ENCODE measurements at regions not wholly inside any gene's neighbourhood (a gene's known extent, or its start where the extent isn't known, plus 50 kb on each side); places are given as distances from the start of the nearest gene placed in this dataset.

DNA sequence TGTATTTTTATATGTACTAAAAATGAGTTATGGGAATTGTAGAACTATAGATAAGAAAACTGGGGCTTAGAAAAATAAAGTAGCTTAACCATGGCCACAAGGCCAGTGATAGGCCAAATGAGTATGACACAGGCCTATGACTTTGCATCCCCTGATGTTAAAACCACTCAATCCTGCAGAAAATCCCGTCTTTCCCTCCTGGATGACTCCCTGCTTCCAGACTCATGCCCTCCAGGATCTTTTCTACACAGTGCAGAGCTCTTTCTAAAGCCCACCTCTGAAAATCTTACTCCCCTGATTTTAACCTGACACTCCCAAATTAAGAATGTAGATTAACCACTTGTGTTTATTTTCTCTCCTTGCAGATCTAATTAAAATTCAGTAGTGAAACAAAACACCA lies 489.2 kb upstream of the LRRN3 start:
- DNase-seq (ENCODE audit: low spot score), result no peak
- H3K27ac ChIP-seq, result no peak overlapping the region

DNA sequence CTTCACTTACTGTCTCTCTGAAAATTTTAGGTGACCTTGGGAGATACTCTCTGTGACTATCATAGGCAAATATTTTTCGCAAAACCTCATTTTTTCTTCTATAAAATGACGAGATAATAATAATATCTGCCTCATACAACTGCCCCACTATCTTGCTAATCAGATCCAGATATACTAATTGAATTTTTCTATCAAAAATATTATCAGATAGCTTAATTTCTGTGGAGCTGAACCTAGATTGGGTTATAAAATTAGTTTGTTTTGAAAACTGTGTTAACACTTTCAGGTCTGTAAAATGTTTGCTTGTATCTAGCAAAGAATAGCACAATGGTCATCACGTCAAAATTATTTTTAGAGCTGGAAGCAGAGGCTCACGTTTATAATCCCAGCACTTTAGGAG lies 486.7 kb upstream of the LRRN3 start:
- no peak overlapping the region for H3K27ac ChIP-seq
- DNase-seq (ENCODE audit: low spot score), result no peak
- H3K4me3 ChIP-seq, result no peak overlapping the region
- TF ChIP-seq, protein P1, sequence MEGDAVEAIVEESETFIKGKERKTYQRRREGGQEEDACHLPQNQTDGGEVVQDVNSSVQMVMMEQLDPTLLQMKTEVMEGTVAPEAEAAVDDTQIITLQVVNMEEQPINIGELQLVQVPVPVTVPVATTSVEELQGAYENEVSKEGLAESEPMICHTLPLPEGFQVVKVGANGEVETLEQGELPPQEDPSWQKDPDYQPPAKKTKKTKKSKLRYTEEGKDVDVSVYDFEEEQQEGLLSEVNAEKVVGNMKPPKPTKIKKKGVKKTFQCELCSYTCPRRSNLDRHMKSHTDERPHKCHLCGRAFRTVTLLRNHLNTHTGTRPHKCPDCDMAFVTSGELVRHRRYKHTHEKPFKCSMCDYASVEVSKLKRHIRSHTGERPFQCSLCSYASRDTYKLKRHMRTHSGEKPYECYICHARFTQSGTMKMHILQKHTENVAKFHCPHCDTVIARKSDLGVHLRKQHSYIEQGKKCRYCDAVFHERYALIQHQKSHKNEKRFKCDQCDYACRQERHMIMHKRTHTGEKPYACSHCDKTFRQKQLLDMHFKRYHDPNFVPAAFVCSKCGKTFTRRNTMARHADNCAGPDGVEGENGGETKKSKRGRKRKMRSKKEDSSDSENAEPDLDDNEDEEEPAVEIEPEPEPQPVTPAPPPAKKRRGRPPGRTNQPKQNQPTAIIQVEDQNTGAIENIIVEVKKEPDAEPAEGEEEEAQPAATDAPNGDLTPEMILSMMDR (IDR thresholded peaks at IDR 0.05), result no peak

More for the DNA sequence above, 489.2 kb upstream of the LRRN3 start:
- H3K4me3 ChIP-seq, result no peak overlapping the region
- TF ChIP-seq, protein P1 (IDR thresholded peaks at IDR 0.05), result no peak

DNA sequence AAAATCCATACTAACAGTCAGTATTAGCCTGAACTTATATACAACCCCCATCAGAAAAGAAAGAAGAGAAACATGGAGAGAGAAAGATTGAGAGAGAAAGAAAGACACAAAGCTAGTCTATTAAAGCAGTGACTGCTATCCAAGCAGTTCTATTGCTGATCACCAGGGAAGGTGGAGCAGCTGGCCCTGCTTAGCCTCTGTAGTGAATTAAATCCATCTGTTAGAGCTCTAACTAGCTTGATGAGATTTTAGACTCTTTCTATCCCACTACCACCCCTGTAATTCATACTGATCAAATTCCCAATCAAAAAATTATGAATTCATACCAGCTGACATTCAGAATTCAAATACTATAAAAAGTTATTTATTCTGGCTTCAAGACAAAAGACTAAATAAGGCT lies 486.0 kb upstream of the LRRN3 start:
- Histone ChIP-seq H3K27ac (no peak overlapping the region), H3K4me3 (no peak overlapping the region)
- TF ChIP-seq, protein P1 (IDR thresholded peaks at IDR 0.05), result no peak
- DNase-seq (ENCODE audit: low spot score), result no peak

DNA sequence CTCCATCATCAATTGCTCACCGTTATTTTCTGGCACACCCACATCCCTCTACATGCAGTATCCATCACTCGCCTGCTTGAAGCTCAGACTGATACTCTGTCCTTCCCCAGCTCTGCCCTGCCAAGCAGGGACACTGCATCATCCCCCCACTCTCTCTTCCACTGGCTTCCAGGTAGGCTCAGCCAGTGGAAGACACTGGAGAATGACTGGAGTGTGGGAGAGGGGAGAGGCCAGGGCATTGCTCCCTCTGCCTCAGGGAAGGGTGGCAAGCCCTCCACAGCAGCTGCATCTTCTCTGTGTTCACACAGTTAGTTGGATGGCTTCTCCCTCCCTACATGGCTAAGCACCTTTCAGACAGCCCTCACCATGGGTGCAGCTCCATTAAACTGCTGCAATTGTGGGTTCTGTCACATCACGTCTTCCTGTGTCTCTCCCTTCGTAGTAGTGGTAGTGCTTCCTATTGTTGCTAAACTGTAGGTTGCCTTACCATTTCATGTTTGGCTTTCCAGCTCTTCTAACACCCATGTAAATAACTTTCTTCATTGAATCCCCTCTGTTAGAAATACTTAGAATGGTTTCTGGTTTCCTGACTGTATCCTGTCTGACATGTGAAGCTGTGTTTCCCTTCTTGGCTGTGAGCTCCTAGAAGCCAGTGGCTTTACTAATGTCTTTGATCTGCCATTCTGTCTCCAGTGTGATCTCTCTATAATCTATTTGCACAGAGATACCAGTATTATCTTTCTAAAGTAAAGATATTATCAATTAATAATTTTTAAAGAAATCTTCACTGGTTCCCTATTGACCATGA lies 483.7 kb upstream of the LRRN3 start:
- Histone ChIP-seq H3K27ac (no peak overlapping the region), H3K4me3 (no peak overlapping the region)
- DNase-seq (ENCODE audit: low spot score), result no peak
- TF ChIP-seq, protein P1 (IDR thresholded peaks at IDR 0.05), result no peak

DNA sequence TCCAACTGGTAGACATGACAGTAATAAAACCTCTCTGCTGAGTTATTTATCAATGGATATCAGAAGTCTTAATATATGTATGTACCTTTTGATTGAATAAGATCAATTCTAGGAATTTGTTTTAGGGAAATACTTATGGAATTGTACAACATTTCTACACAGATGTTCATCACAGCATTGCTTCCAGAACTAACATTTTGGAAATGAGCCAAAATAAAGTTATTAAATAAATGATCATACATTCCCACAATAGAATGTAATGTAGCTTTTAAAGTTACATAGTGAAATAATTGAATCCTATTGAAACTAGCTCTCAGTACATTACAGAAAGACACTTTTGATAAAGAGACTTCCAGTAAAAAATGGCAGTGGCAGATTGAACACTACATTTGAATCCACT lies 481.6 kb upstream of the LRRN3 start:
- Histone ChIP-seq H3K4me3 (no peak overlapping the region), H3K27ac (no peak overlapping the region)
- TF ChIP-seq, protein P1 (IDR thresholded peaks at IDR 0.05), result no peak
- no peak for DNase-seq (ENCODE audit: low spot score)

DNA sequence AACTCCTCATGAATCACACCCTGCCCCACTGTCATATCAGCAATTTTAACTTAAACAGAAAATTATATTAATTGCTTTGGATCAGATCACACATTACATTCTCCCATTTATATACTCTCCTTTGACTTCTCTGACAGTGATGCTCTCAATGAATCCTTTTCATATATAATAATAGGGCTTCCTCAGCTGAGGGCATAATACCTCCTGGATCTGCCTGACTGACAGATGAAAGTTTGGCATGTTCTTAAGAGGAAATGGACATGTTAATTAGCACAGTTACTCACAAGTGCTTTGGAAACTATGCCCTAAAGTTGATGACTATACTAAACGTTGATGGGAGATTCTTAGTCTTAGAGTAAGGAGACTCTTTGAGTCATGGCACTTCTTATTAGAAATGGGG lies 478.2 kb upstream of the LRRN3 start:
- no peak for DNase-seq (ENCODE audit: low spot score)
- TF ChIP-seq, protein P1 (IDR thresholded peaks at IDR 0.05), result no peak
- Histone ChIP-seq H3K27ac (no peak overlapping the region), H3K4me3 (no peak overlapping the region)
